BE2C (cell line): ENCODE measurements at regions not wholly inside any gene's neighbourhood (a gene's known extent, or its start where the extent isn't known, plus 50 kb on each side); places are given as distances from the start of the nearest gene placed in this dataset.

ENCODE experiments used
- DNase-seq: peaks from one replicate; pipeline ENCODE4 v3.0.0-alpha.2; 2020
- H3K27me3 ChIP-seq: fragments of 250-450 bp; sonication (Bioruptor Pico); 2 replicates; pipeline ENCODE4 v1.5.1; 2020; ENCODE audit warnings: mild to moderate bottlenecking
- H3K36me3 ChIP-seq: fragments of 250-450 bp; sonication (Bioruptor Pico); 2 replicates; pipeline ENCODE4 v1.5.1; 2020; ENCODE audit warnings: mild to moderate bottlenecking
- H3K4me1 ChIP-seq: fragments of 250-450 bp; sonication (Bioruptor Pico); 2 replicates; pipeline ENCODE4 v1.5.1; 2020
- H3K4me3 ChIP-seq: 2 replicates; pipeline ENCODE4 v1.5.1; 2011; ENCODE audit warnings: low read depth, low read length
- H3K9me3 ChIP-seq: fragments of 250-450 bp; sonication (Bioruptor Pico); 2 replicates; pipeline ENCODE4 v1.5.1; 2020
- TF ChIP-seq, protein P1 (sequence below): IDR thresholded peaks from 2 replicates; pipeline ENCODE4 v1.5.1; 2012; ENCODE audit warnings: mild to moderate bottlenecking, low read depth, low read length

DNA sequence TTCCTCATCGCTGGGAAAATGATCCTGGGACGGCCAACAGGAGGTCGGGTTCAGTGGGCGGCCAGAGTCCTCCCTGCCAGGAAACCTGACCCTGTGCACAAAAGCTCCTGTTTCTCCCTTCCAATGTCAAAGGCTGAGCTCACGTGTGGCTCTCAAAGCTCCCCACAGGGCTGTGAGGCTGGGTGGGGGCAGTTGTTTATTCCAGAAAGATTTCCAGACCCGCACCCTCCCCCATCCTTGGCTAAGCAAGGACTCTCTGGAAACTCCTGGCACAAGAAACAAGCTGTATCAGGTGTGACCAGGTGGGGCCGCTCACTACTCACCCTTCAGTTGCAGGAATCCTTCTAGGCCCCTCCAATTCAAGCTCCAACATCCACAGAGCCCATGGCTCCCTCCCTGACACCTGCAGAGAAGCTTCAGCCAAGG, 131.9 kb downstream of the SHANK2 start:
- Histone ChIP-seq H3K27me3 (no peaks in the 10 kb centered on the region), H3K4me3 (no peak overlapping the region), H3K9me3 (no peaks in the 10 kb centered on the region), H3K36me3 (no peaks in the 10 kb centered on the region), H3K4me1 (no peaks in the 10 kb centered on the region)
- TF ChIP-seq, protein P1, sequence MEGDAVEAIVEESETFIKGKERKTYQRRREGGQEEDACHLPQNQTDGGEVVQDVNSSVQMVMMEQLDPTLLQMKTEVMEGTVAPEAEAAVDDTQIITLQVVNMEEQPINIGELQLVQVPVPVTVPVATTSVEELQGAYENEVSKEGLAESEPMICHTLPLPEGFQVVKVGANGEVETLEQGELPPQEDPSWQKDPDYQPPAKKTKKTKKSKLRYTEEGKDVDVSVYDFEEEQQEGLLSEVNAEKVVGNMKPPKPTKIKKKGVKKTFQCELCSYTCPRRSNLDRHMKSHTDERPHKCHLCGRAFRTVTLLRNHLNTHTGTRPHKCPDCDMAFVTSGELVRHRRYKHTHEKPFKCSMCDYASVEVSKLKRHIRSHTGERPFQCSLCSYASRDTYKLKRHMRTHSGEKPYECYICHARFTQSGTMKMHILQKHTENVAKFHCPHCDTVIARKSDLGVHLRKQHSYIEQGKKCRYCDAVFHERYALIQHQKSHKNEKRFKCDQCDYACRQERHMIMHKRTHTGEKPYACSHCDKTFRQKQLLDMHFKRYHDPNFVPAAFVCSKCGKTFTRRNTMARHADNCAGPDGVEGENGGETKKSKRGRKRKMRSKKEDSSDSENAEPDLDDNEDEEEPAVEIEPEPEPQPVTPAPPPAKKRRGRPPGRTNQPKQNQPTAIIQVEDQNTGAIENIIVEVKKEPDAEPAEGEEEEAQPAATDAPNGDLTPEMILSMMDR: peak; percentile 20; the same call in 1 of the 2 replicates
- DNase-seq: no peak

DNA sequence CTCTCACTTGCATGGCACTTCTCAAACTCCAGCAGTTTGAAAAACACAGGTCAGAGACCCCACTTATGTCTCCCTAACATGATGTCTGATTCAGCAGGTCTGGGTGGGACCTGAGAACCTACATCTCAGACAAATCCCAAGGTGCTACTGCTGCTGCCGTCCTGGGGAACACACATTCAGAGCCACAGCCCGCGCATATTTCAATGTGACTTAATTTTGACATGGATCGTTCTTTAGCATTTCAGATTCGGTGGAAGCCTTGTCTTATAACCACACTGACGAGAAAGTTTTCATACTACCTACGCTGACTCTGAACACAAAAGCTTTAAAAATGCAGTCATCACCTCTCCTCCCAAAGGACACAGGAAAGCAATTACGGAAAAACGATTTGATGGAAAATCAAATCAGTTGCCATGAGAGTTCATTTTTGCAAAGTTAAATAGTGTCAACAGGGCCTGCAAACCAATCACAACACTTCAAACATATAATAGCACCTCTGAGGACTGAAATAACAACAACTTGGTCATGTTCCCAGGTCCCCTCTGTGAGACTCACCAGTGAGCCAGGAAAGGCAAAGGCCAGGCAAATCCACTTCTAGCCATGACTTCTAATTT, 132.6 kb downstream of the SHANK2 start:
- Histone ChIP-seq H3K4me1 (no peaks in the 10 kb centered on the region), H3K27me3 (no peaks in the 10 kb centered on the region), H3K36me3 (no peaks in the 10 kb centered on the region), H3K4me3 (no peak overlapping the region), H3K9me3 (no peaks in the 10 kb centered on the region)
- DNase-seq: no peak
- TF ChIP-seq, protein P1: no peak

DNA sequence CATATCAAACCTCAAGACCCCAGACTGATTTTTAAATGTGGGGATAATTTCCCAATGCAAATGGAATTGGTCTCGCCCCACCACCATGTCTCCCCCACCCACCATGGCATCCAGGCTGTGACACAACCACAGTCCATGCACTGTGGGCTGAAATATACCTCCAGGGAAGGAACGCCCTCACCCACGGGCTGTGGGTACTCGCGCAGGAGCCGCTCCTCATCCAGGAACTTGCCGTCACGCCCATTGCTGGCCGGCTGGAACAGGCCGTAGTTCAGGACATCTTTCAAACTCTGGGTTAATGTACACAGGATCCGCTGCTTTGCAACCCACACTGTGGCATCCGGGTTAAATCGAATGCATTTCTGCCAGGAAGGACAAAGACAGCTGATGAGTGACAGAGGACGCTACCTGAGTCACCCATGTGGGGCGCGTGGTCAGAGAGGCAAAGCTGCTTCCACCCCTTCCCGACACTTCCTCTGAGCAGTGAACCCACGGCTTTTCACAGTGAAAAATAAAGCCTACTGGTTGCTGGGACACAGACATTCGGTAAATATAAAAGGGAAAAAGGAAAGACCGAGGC, 133.6 kb downstream of the SHANK2 start:
- DNase-seq: no peak
- Histone ChIP-seq H3K4me1 (no peaks in the 10 kb centered on the region), H3K36me3 (no peaks in the 10 kb centered on the region)

DNA sequence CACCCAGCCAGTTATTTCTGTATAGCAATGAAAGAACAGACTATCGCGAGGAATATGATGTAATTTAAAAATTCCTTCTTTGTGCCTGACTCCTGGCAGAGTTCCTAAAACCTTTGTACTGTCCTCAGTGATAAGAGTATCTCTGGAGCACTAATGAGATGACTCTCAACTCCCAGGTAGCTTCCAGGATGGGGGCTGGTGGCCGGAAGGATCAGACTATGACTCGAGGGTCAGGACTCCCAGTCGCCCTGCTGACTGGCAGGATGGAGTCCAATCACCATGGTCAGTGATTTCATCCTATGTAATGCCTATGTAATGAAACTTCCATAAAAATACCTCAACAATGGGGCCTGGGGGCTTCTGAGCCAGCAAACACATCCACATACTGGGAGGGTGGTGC, 135.1 kb downstream of the SHANK2 start:
- no peaks in the 10 kb centered on the region for H3K9me3 ChIP-seq
- H3K27me3 ChIP-seq: peaks cover 19% of the 10 kb centered on the region
- no peaks in the 10 kb centered on the region for H3K4me1 ChIP-seq
- no peaks in the 10 kb centered on the region for H3K36me3 ChIP-seq
- TF ChIP-seq, protein P1: no peak
- no peak for DNase-seq
- H3K4me3 ChIP-seq: no peak overlapping the region

More for the DNA sequence above, 133.6 kb downstream of the SHANK2 start:
- H3K9me3 ChIP-seq: no peaks in the 10 kb centered on the region
- H3K27me3 ChIP-seq: peaks cover 5% of the 10 kb centered on the region; the same call in 1 of the 2 replicates
- TF ChIP-seq, protein P1: no peak
- H3K4me3 ChIP-seq: no peak overlapping the region

DNA sequence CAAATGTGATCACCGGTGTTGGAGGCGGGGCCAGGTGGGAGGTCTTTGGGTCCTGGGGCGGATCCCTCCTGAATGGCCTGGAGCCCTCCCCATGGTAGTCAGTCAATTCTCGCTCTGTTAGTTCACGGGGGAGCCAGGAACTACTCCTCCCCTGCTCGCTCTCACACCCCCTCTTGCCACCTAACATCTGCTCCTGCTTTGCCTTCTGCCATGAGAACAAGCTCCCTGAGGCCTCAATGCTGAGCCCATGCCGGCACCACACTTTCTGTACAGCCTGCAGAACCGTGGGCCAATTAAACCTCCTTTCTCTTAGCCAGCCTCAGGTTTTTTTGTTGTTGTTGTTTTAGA, 135.7 kb downstream of the SHANK2 start:
- TF ChIP-seq, protein P1: no peak
- H3K36me3 ChIP-seq: no peaks in the 10 kb centered on the region
- H3K27me3 ChIP-seq: peaks cover 26% of the 10 kb centered on the region
- no peak overlapping the region for H3K4me3 ChIP-seq
- H3K4me1 ChIP-seq: no peaks in the 10 kb centered on the region
- DNase-seq: no peak
- H3K9me3 ChIP-seq: no peaks in the 10 kb centered on the region
